Activated CD4-positive, alpha-beta T cell treated with anti-CD3 and anti-CD28 coated beads for 24 hours (primary cell): ENCODE measurements at regions not wholly inside any gene's neighbourhood (a gene's known extent, or its start where the extent isn't known, plus 50 kb on each side); places are given as distances from the start of the nearest gene placed in this dataset.
"Not testable (repeated sequence)": the region's sequence is repeated elsewhere in the genome, so short reads cannot be mapped to it uniquely, and the experiment has no call there.

Source experiments
- DNase-seq, 2 donors: peaks; one replicate each; pipeline ENCODE4 v3.0.0-alpha.2; 2020; ENCODE audit warnings: low read depth in 2 of 2

DNA sequence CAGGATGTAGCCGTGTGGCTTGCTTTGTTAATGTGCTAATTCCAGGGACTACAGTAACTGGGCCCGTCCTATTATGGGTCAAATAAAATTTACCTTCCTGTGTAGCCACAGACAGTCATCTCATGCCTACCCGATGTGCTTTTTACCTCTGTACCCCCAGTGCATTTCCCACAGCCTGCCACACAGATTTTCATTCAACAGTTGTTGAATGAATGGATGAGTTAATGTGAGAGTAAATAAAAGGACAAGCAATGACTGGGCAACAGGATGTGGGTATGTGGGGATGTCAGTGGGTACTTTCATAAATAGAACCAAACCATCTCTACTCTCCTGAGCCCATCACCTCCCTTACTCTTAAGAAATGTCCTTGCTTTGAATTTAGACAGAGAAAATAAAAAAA lies 441.2 kb upstream of the ZNF462 start:
- no peak for DNase-seq

DNA sequence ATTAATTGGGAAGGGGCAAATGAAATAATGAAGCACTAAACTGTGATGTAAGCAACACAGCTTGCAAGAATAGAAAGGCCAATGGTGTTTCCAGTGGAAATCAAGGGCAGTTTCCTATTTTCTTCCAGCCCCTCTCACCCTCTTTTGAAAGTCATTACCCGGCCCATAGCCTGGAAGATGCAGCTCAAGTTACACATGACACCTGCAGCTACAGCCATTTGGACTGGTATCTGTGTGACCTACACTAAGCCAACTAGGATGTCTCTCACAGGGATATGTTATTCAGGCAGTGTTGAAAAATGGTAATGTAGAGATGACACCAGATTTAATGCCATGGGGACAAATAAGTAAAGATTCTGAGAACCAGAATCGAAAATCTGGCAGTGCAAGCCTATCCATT lies 439.4 kb upstream of the ZNF462 start:
- DNase-seq, result no peak

DNA sequence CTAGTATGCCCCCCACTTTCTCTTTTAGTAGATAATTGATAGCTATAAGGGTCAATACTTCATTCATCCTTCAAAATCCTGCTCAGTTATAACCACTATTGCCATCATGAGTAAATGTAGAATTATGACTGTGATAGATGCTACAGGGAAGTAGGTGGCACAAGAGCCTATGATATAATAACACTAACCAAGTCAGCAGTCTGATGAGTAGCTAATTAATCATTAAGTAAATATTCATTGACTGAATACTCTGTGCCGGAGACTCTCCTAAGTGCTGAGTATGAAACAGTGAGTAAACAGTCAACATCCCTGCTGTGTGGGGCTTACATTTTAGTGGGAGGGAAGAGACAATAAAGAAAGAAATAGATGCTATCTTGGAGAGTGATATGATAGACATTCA lies 430.3 kb upstream of the ZNF462 start:
- DNase-seq, result no peak

DNA sequence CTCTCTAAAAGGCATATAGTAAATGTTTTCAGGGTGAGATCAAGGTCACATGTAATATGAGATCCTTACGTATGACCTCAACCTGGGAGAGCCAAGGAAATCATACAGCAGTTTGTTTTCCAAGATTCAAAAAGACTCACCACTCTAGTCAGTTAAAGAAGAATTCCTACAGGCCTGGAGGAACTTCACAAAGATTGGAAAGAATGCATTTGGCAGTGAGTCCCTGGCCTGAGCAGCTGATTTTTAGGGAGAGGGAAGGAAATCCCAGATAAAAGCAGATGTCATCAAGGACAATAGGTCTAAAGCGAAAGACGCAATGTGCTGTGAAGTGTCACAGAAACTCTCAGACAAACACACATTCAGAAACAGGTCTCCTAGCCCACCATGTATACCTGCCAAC lies 424.0 kb upstream of the ZNF462 start:
- no peak for DNase-seq

DNA sequence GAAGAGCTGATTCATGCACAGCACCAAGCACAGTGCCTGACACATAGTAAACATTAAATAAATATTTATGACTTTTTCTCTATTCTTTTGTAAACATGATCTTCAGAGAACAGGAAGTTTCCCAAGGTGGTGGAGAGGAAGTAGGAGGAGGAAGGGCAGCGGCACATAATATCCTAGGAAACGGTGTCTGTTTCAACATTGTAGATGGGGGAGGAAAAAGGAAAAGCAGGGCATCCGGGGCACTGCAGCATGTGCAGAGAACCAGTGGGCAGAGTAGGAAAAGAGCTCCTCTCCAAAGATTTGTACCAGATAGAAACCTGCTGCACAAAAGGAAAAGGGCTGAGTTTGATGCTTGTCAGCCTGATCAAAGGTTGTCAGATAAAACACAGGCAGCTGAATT lies 421.7 kb upstream of the ZNF462 start:
- DNase-seq, result no peak

DNA sequence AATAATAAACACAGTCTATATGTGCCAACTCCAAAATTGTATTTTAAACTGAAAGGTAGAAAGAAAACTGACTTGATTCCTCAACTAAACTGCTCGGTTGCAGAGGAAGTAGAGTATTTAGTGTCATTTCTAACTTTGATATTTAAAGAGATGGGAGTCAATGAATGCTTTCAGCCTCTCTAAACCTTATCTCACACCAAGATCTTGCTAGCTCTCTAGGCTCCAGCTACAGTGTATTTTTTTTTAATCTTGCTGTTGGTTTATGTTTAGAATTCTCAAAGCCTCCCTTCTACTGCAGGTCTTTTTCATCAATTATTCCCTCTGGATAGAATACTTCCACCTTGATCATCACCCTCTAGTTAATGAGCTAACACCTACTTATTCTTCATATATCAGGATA lies 419.4 kb upstream of the ZNF462 start:
- DNase-seq, result no peak

DNA sequence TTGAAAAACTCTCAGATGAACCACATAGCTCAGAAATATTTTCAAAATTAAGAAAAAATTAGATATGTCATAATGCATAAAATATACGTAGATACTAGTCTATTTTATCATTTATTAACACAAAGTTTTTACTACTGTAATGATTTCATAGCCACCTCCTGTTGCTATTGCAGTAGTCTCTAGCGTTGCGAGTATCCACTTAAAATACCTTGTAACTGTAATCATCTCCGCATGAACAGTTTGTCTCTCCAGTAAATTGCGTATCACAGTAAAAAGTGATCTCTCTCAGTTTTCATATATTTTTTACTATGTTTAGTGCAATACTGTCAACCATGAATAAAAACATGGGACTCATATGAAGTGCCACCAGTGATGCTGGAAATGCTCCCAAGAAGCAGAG lies 417.9 kb upstream of the ZNF462 start:
- DNase-seq, result no peak

DNA sequence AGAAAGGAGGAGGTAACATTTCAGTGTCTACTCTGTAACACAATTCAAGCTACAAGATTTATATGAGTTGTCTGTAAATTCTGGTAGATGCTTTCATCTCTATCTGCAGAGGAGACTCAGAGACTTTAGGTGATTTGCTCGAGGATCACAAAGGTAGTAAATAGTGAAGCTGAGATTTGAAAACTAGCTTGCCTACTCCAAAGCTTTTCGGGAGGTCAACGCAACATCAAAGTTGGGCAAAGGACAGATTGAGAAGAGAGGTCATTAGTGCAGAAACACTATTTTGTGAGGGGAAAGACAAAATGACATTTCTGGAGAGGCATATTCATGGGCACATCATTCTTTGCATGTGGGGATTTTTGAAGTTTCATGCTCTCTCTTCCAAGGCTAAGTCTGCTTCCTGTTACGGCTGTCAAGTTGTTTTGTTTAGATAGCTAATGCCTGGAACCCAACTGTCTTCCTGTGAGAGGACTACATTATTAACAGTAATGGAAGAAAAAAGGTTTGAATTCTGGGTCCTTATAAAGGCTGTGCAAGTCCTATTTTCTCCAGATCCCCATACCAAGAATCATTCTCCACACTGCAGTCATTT lies 413.5 kb upstream of the ZNF462 start:
- DNase-seq, result no peak

DNA sequence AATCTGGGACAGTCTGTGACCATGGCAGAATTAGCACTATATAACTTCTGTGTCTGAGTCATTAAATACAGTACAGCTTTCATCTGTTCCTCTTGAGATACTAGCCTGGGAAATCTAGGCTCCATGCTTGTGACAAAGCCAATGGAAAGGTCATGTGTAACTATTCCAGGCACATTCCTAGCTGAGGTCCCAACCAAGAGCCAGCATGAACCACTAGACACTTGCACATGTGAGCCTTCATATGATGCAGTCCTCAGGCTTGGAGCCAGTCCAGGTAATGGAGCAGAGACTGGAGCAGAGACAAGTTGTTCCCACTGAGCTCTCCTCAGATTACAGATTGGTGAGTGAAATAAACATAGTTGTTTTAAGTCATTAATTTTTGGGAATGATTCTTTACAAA lies 412.4 kb upstream of the ZNF462 start:
- no peak for DNase-seq

DNA sequence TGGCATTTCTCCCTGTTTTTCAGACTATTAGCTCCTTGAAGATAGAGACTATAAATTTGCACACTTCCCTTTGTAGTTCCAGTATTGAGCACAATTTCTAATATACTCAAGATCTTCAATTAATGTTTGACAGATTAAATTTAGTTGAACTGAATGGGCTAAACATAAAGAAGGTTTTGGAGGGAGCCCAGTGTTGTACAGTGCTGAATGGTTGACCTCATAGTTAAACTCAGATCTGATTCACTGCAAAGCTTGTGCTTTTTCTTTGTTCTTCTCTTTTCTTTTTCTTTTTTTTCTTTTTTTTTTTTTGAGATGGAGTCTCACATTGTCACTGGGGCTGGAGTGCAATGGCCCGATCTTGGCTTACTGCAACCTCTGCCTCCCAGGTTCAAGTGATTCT lies 411.7 kb upstream of the ZNF462 start:
- no peak for DNase-seq

DNA sequence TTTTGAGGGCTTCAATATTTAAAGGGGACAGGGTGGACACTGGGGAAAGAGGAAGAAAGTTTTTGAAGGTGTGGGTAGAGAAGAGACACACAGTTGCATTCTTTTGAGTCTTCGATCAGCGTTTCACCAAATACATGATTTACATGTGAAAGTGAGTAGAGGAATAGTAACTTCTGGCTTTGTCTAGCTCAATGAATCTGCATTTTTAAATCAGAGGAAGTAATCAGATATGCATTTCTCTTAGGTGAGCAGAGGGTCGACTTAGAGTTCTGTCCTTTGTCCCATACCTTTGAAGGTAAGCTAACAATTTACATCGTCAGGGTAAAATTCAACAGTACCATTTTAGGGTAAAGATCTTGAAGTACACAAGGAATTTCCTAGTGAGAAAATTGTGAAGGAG lies 406.4 kb upstream of the ZNF462 start:
- DNase-seq, result no peak

DNA sequence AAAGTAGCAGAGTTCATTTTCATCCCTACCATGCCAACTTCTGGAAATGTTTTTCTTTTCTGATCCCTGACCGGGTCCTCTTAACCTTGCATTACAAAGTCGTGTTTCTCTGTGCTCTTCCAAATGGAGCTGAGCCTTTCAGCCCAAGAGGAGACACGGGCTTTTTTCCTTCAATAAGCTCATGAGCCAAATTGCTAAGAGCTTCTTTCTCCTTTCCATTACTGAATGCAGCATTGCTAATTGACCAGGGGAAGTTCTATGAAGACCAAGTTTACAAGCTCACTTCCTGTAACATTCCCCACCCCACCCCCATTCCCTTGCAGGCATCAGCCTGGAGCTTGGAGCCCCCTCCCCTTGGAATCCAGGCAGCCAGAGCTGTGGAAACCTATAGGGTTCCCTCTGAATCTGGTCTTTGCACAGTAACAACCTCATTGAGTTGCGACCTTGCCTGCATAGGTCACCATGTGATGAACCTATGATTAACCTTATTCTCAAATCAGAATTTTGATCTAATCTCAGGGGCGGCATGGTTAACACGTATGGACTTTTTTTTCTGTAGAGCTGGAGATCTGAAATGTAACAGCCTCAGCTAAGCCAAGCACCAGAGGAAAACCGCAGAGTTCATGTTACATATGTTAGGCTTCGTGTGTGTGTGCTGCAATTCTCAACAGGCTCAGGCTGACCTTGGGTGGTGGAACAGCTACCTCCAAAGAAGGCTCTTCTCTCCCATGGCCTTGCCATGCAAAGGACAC lies 395.7 kb upstream of the ZNF462 start:
- DNase-seq, result no peak

DNA sequence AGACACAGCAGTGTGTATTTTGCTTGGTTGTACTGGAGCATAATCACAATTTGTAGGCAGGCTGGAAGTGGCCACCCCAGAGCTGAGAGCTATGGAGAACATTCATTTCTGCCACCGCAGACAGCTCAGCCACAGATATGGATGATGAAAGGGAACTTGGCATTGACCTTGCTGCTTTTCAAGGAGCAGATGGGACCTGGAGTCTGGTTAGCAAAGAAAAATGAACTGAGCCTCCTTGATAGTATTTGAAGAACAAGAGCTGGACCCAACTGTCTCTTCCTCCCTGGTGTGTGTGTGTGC lies 395.2 kb upstream of the ZNF462 start:
- DNase-seq, result no peak

DNA sequence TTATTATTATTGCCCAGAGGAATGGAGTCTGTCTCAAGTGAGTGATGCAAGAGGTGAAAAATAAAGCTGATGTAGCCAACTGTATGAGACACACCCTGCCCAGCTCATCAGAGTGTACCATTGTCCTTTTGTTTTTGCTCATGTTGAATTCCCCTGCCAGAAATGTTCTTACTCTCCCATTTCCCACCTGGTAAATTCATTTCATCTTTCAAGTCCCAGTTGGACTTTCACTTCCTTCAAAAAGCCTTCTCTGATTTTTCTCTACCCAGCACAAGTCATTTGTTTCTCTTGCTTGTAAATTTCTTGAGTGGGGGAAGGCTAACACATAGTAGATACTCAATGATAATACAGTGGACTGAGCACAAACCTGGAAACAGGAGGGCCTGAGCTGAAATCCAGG lies 394.5 kb upstream of the ZNF462 start:
- DNase-seq, result no peak

DNA sequence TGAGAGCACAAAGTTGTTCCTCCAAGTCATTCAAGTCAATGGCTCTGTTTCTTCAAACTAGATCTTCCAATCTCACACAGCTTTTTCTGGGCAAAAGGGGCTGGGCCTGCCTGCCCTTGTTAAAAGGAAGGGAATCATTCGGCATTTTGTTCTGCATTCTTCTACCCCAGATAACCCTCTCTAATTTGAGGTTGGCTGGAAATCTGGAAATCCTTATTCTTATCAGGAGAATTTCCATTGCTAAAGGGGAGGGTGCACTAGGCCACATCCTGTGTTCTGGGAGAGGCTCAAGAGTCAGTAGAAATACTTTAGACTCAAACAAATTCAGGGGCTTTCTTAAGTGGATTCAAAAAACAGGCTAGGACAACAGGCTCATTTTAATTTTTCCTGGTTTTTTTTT lies 384.7 kb upstream of the ZNF462 start:
- no peak for DNase-seq

DNA sequence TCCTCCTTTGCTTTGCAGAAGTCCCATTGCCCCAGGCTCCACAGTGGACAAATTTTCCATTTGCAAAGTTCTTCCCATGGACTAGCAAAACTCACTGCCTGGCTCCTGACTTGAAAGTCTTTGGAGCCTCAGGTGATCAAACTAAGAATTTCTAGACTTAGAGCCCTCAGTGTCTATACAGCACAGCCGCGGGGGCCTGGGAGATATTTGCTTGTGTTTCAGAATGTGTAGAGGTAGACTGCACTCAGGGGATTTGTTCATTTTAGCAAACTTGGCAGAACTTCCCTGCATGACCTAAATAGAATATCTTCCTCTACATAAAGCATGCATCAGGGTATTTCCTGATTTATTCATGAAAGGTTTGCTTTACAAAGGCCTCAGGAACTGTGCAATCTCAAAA lies 384.2 kb upstream of the ZNF462 start:
- DNase-seq, result no peak

DNA sequence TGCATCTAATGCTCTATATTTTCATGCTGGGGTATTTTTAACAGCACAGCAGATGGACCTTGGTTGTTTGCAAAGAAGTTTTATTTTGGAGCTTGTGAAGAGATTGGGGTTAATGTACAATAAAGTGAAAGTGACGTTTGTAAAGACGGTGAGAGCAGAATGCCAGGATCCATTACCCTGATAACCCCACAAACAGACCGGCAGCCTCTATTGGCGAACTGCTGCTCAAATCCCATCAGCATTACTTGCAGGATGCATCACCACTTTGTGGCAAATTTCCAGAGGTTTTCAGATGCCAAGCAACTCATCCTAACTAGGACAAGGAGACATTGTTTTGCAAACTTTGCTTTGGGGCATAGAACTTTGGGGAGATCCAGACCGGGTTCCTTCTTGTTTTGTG lies 383.3 kb upstream of the ZNF462 start:
- no peak for DNase-seq

DNA sequence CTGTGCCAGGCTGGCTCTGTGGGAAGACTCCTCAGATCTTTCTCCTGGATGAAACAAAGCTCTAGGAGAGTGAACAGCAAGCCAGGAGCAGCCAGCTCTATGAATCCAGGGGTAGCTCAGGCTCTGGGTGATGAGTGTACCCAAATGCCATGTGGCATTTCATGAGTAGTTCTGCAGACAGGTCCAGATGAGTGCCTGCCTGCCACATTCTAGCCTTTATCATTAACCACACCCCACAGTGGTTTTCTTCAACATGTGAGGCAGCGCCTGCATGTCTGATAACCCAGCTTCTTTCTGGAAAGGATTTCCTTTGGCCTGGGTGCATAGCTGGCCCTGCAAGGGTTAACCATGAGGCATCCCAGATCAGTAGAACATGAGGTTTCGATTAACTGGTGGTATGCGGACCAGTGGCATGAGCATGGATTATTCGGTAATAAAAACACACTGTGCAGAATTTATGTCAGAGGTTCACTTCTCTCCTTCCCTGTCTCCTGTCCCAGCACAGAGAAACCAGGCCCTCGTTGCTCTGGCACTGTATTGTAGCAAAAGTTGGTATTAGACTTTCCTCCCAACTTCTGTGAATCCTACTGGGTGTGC lies 381.9 kb upstream of the ZNF462 start:
- DNase-seq, result no peak

DNA sequence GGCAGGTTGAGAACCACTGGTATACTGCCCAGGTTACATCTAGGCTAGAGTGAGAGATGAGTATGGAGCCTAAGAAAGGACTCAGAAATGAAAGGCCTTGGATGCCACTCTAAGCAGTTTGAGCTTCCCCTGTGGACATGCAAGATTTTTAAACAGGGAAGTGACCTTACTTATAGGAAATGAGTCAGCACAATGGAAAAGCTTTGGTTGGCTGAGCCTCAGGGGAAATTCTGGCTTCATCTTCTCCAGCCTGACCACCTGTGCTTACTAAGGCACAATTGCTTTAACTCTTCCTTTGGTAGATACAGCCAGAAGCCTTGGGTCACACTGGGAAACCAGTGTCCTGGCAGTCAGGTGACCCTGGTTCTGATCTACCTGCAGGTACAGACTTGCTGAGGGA lies 380.2 kb upstream of the ZNF462 start:
- DNase-seq, result no peak

DNA sequence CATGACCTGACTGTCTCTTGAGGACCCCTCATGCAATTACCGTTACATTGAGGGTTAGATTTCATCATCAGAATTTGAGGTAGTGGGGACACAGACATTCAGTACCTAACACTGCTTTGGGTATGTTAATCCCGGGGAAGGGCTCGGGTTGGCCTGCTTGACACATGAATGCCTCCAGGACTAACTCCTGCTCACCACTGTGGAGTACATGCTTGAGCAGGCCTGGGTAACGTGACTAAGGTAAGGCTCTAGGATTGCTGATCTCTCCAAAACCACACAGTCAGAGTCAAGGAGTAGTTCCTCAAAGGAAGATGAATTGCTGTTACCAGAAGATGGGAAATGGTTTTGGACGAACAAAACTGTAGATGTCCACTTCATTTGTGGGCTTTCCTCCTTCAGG lies 376.3 kb upstream of the ZNF462 start:
- no peak for DNase-seq

DNA sequence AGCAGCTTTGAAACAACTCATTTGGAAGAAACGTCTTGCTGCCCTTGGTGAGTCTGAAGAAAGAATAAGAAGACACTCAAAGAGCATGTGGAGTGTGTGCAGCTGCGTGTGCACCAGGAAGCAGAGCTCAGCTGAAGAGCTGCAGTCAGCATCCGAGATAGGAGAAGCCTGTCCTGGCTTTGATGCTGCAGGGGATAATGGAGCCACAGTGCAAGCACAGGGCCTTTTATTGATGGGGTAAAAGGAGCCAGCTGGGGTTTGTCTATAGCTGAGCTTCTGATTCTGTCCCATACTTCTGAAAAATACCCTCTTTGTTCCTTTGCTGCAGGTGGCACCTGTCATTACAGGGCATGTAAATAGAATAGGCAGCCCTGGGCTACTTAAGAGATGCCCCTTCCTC lies 375.7 kb upstream of the ZNF462 start:
- no peak for DNase-seq

DNA sequence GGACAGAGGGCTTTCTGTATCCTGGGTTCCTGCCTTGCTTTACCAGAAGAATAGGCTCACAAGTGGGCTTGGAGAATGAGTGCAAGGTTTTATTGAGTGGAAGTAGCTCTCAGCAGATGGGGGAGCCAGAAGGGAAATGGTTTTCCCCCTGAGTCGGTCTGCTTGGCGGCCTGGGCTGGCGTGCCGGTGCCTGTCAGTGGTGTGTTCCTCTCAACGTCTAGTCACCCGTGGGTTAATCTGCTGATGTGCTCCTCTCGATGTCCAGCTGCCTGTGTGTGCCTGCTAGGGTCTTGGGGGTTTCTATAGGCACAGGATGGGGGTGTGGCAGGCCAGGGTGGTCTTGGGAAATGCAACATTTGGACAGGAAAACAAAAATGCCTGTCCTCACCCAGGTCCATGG lies 370.8 kb upstream of the ZNF462 start:
- DNase-seq, result not testable (repeated sequence)

DNA sequence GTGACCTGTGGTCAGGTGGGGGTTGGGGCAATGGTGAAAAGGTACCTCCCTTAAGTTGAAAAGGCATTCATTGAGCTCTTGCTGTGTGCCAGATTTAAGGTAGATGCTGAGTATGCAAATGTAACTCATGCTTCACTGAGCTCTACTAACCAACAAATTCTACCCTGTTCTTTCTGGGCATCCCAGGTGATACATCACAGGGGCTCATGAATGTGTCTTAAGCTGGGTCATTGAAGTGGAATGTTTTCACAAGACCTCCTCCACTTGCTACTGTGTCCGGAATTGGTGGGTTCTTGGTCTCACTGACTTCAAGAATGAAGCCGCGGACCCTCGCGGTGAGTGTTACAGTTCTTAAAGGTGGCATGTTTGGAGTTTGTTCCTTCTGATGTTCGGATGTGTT lies 362.8 kb upstream of the ZNF462 start:
- no peak for DNase-seq

DNA sequence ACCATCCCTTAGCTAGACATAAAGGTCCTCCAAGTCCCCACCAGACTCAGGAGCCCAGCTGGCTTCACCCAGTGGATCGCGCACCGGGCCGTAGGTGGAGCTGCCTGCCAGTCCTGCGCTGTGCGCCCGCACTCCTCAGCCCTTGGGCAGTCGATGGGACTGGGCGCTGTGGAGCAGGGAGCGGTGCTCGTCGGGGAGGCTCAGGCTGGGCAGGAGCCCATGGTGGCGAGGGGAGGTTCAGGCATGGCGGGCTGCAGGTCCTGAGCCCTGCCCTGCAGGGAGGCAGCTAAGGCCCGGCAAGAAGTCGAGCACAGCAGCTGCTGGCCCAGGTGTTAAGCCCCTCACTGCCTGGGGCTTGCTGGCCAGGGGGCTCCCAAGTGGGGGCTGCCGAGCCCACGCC lies 361.8 kb upstream of the ZNF462 start:
- DNase-seq, result not testable (repeated sequence)
